HepG2 (cell line): ENCODE measurements at regions not wholly inside any gene's neighbourhood (a gene's known extent, or its start where the extent isn't known, plus 50 kb on each side); places are given as distances from the start of the nearest gene placed in this dataset.

Experiments used
- ATAC-seq: fragments of 200-7000 bp; cut with Tn5 transposase; 3 replicates; pipeline ENCODE4 v1.9.1; 2020; ENCODE audit warnings: mild to moderate bottlenecking, moderate library complexity
- BruUV-seq: library from RNA; stranded (reverse); fragments of 400-500 nt; replicated peaks from 2 replicates; lab custom pipeline; 2021; lab: Mats Ljungman, UMichigan
- CTCF ChIA-PET: fragments of 300-600 bp; formaldehyde crosslinking; extraction: SDS; loops from one replicate; lab custom pipeline; 2021; ENCODE audit warnings: low total read pairs, inconsistent platforms, low intra/inter-chr PET ratio; lab: Yijun Ruan, JAX
- POLR2A ChIA-PET: fragments of 350-600 bp; sonication (Branson Sonifier 250); formaldehyde crosslinking; loops from one replicate; lab custom pipeline; 2020; ENCODE audit warnings: antibody characterized with exemption, inconsistent platforms; lab: Yijun Ruan, JAX
- DNase-seq: peaks from one replicate; pipeline ENCODE4 v3.0.0-alpha.2; 2015; ENCODE audit warnings: low spot score
- FAIRE-seq: peaks from 3 replicates; lab custom pipeline; 2011; peaks lifted over from hg19 to GRCh38; lab: Jason Lieb, UNC
- H2AFZ ChIP-seq: one replicate; pipeline ENCODE4 v1.6.1; 2011; ENCODE audit warnings: low read length, inconsistent platforms
- H3K27ac ChIP-seq: fragments of 300-600 bp; 3 replicates; pipeline ENCODE4 v1.8.0; 2011; ENCODE audit warnings: mixed run types, mild to moderate bottlenecking, mixed read lengths, low read length, inconsistent platforms; ENCODE audit not compliant: insufficient read depth; ENCODE audit errors: extremely low read length
- H3K27me3 ChIP-seq, 2 experiments: fragments of 200-600 bp in 1 of 2; 2 replicates in 1 of 2; 3 replicates in 1 of 2; pipeline versions ENCODE4 v1.6.0 to v1.8.0; 2011; ENCODE audit warnings: low read length in 2 of 2, mild to moderate bottlenecking in 2 of 2, moderate library complexity in 2 of 2, inconsistent platforms in 1 of 2; ENCODE audit not compliant: insufficient read depth in 2 of 2, control insufficient read depth in 1 of 2
- H3K36me3 ChIP-seq, 2 experiments: fragments of 200-600 bp in 1 of 2; replicated peaks in 1 of 2; 2 replicates in 1 of 2; 3 replicates in 1 of 2; pipeline versions ENCODE4 v1.5.1 to v1.8.0; 2011; ENCODE audit warnings: low read length in 2 of 2, inconsistent platforms in 1 of 2; ENCODE audit not compliant: insufficient read depth in 2 of 2, control insufficient read depth in 1 of 2
- H3K4me1 ChIP-seq: 2 replicates; pipeline ENCODE4 v1.5.1; 2012; ENCODE audit warnings: low read length, inconsistent platforms; ENCODE audit not compliant: insufficient read depth
- H3K4me2 ChIP-seq: 2 replicates; pipeline ENCODE4 v1.6.0; 2011; ENCODE audit warnings: low read depth, low read length, inconsistent platforms
- H3K4me3 ChIP-seq, 3 experiments: fragments of 200-600 bp in 1 of 3; sonication (generic), shearing (Covaris generic) in 1 of 3; replicated peaks in 1 of 3; 2 replicates each; pipeline ENCODE4 v1.5.1; 2011 to 2016; ENCODE audit warnings: low read length in 3 of 3, inconsistent platforms in 2 of 3, low read depth in 2 of 3, mild to moderate bottlenecking in 2 of 3, control low read depth in 1 of 3, mixed read lengths in 1 of 3; ENCODE audit not compliant: insufficient read depth in 1 of 3
- H3K79me2 ChIP-seq: one replicate; pipeline ENCODE4 v1.6.1; 2011; ENCODE audit warnings: low read length, inconsistent platforms; ENCODE audit not compliant: insufficient read depth
- H3K9ac ChIP-seq: 2 replicates; pipeline ENCODE4 v1.6.0; 2011; ENCODE audit warnings: mild to moderate bottlenecking, low read depth, low read length, inconsistent platforms; ENCODE audit not compliant: insufficient read depth
- H3K9me3 ChIP-seq: 2 replicates; pipeline ENCODE4 v1.5.1; 2012; ENCODE audit warnings: mild to moderate bottlenecking, low read length
- H4K20me1 ChIP-seq: 2 replicates; pipeline ENCODE4 v1.6.0; 2011; ENCODE audit warnings: inconsistent platforms, mild to moderate bottlenecking, low read length, moderate library complexity; ENCODE audit not compliant: insufficient read depth
- CBFB ChIP-seq: sonication (generic); formaldehyde crosslinking; IDR thresholded peaks from 2 replicates; pipeline ENCODE4 v1.4.0; 2020; ENCODE audit warnings: missing genetic modification reagents
- NBN ChIP-seq: fragments of 450-650 bp; conservative IDR thresholded peaks from 2 replicates; pipeline ENCODE4 v1.6.1; 2017
- PAF1 ChIP-seq: IDR thresholded peaks from 2 replicates; pipeline ENCODE4 v1.6.1; 2016; ENCODE audit warnings: missing genetic modification reagents, missing compliant biosample characterization
- SRSF9 ChIP-seq: fragments of 200-400 bp; formaldehyde crosslinking; IDR thresholded peaks from 2 replicates; pipeline ENCODE4 v1.6.1; 2018; ENCODE audit warnings: borderline replicate concordance, mild to moderate bottlenecking, low read depth, low read length; ENCODE audit not compliant: insufficient read depth, poor library complexity, severe bottlenecking
- U2AF2 ChIP-seq: fragments of 200-400 bp; formaldehyde crosslinking; IDR thresholded peaks from 2 replicates; pipeline ENCODE4 v1.6.1; 2017; ENCODE audit warnings: low read depth, mild to moderate bottlenecking, low read length
- XBP1 ChIP-seq: sonication (generic); formaldehyde crosslinking; IDR thresholded peaks from 2 replicates; pipeline ENCODE4 v1.5.0; 2020; ENCODE audit warnings: missing genetic modification reagents
- ZBTB7B ChIP-seq: sonication (generic); formaldehyde crosslinking; IDR thresholded peaks from 2 replicates; pipeline ENCODE4 v1.4.0; 2020; ENCODE audit warnings: missing genetic modification reagents
- ZFY ChIP-seq: sonication (generic); formaldehyde crosslinking; IDR thresholded peaks from 2 replicates; pipeline ENCODE4 v1.4.0; 2020; ENCODE audit warnings: missing genetic modification reagents
- ZNF547 ChIP-seq: sonication (generic); formaldehyde crosslinking; IDR thresholded peaks from 2 replicates; pipeline ENCODE4 v1.5.1; 2020; ENCODE audit warnings: mild to moderate bottlenecking, missing genetic modification reagents
- ZNF746 ChIP-seq: sonication (generic); formaldehyde crosslinking; IDR thresholded peaks from 2 replicates; pipeline ENCODE4 v1.8.0; 2022; ENCODE audit warnings: mild to moderate bottlenecking, missing genetic modification reagents
- ZNF747 ChIP-seq: sonication (generic); formaldehyde crosslinking; IDR thresholded peaks from 2 replicates; pipeline ENCODE4 v1.8.1; 2023; ENCODE audit warnings: missing genetic modification reagents, mild to moderate bottlenecking, borderline replicate concordance
- WGBS: methylation state at CpG from one replicate; pipeline ENCODE4 v1.1.6; 2017; ENCODE audit warnings: low lambda C conversion rate; 5-methylcytosine and 5-hydroxymethylcytosine counted together
- in situ Hi-C: cut with HindIII; loops from 2 replicates; pipeline ENCODE4 v1.10.0; 2017; ENCODE audit warnings: low pct_unique_long_range_greater_than_20kb; ENCODE audit not compliant: extremely low pct_ligation_motif_present
- intact Hi-C: fragments of 100-400 bp; cut with micrococcal nuclease; formaldehyde crosslinking; loops from one replicate; pipeline ENCODE4 v1.10.0; 2022; ENCODE audit not compliant: unreplicated experiment
- TF ChIP-seq, protein P1 (sequence below): sonication (generic); formaldehyde crosslinking; IDR thresholded peaks from 2 replicates; pipeline ENCODE4 v1.8.0; 2022; ENCODE audit warnings: missing genetic modification reagents, mild to moderate bottlenecking, inconsistent platforms, borderline replicate concordance
- TF ChIP-seq, protein P2 (sequence below): sonication (generic); formaldehyde crosslinking; conservative IDR thresholded peaks from 2 replicates; pipeline ENCODE4 v1.5.0; 2020; ENCODE audit warnings: missing genetic modification reagents
- TF ChIP-seq, protein P3 (sequence below): sonication (generic); formaldehyde crosslinking; IDR thresholded peaks from 2 replicates; pipeline ENCODE4 v1.8.1; 2023; ENCODE audit warnings: mild to moderate bottlenecking, moderate library complexity, missing genetic modification reagents
- TF ChIP-seq, protein P4 (sequence below): sonication (generic); formaldehyde crosslinking; IDR thresholded peaks from 2 replicates; pipeline ENCODE4 v1.4.0; 2020; ENCODE audit warnings: missing genetic modification reagents

DNA sequence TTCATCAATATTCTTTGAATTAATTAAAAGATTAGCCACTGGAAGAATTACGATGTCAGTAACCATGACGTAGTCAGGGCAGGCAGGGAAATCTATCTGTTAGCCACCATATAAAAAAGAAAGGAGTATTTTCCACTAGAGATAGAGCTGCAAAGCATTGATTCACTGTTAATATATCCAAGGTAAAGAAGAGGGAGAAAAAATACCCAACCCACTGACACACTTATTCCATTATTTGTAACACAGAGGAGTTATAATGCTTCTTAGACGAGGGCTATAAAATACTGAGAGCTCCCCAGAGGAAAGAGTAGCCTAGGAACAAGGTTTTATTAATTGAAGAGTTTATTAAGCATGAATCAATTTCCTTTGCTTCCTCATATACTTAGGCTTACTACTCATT, 382.2 kb upstream of the CDH6 start:
- ChIA-PET POLR2A (no interaction called here), CTCF (no interaction called here)
- no peak for FAIRE-seq
- intact Hi-C loops (no loop called here), in situ Hi-C loops (no loop called here)
- BruUV-seq = no TSS peak
- TF ChIP-seq U2AF2 (no peak), PAF1 (CRISPR knock-in tag) (no peak), NBN (no peak), SRSF9 (no peak), ZNF746 (CRISPR knock-in tag) (no peak), ZNF747 (CRISPR knock-in tag) (no peak), ZBTB7B (CRISPR knock-in tag) (no peak), ZFY (CRISPR knock-in tag) (no peak), XBP1 (CRISPR knock-in tag) (no peak), CBFB (CRISPR knock-in tag) (no peak), ZNF547 (CRISPR knock-in tag) (no peak)
- TF ChIP-seq, protein P1, sequence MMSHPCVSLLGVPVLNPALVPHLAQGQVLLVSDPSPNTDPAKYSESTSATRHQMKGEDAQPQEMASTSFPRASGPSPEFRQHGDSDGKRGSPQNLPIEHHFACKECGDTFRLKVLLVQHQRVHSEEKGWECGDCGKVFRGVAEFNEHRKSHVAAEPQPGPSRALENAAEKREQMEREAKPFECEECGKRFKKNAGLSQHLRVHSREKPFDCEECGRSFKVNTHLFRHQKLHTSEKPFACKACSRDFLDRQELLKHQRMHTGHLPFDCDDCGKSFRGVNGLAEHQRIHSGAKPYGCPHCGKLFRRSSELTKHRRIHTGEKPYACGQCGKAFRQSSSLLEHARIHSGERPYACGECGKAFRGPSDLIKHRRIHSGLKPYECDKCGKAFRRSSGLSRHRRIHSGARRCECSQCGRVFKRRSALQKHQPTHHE (CRISPR knock-in tag) = no peak
- TF ChIP-seq, protein P2, sequence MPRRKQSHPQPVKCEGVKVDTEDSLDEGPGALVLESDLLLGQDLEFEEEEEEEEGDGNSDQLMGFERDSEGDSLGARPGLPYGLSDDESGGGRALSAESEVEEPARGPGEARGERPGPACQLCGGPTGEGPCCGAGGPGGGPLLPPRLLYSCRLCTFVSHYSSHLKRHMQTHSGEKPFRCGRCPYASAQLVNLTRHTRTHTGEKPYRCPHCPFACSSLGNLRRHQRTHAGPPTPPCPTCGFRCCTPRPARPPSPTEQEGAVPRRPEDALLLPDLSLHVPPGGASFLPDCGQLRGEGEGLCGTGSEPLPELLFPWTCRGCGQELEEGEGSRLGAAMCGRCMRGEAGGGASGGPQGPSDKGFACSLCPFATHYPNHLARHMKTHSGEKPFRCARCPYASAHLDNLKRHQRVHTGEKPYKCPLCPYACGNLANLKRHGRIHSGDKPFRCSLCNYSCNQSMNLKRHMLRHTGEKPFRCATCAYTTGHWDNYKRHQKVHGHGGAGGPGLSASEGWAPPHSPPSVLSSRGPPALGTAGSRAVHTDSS = no peak
- TF ChIP-seq, protein P3, sequence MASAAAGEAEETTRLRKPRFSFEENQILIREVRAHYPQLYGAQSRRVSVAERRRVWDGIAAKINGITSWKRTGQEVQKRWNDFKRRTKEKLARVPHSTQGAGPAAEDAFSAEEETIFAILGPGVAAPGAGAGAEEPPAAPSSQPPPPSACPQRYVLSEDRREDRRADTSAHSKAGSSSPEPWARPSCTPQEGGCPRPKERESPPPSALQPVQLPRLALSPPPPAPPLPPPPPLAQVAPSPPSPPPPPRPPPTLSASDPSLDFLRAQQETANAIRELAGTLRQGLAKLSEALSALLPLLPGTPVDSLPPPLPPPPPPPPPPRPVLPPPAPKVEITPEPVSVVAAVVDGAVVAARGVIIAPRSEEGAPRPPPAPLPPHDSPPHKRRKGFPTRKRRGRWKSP = no peak
- TF ChIP-seq, protein P4, sequence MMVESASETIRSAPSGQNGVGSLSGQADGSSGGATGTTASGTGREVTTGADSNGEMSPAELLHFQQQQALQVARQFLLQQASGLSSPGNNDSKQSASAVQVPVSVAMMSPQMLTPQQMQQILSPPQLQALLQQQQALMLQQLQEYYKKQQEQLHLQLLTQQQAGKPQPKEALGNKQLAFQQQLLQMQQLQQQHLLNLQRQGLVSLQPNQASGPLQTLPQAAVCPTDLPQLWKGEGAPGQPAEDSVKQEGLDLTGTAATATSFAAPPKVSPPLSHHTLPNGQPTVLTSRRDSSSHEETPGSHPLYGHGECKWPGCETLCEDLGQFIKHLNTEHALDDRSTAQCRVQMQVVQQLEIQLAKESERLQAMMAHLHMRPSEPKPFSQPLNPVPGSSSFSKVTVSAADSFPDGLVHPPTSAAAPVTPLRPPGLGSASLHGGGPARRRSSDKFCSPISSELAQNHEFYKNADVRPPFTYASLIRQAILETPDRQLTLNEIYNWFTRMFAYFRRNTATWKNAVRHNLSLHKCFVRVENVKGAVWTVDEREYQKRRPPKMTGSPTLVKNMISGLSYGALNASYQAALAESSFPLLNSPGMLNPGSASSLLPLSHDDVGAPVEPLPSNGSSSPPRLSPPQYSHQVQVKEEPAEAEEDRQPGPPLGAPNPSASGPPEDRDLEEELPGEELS (CRISPR knock-in tag) = no peak
- H3K9me3 ChIP-seq = no peaks in the 10 kb centered on the region
- no peaks in the 10 kb centered on the region for H4K20me1 ChIP-seq
- no peak overlapping the region for H3K9ac ChIP-seq
- no peaks in the 10 kb centered on the region for H3K79me2 ChIP-seq
- H3K27me3 ChIP-seq = no peaks in the 10 kb centered on the region
- 3% methylated on average over 3 of the region's 3 CpGs for WGBS
- no peak overlapping the region for H3K4me3 ChIP-seq
- H2AFZ ChIP-seq = no peak overlapping the region
- no peaks in the 10 kb centered on the region for H3K36me3 ChIP-seq
- H3K27ac ChIP-seq = no peak overlapping the region
- no peak overlapping the region for H3K4me2 ChIP-seq
- no peak for ATAC-seq
- no peaks in the 10 kb centered on the region for H3K4me1 ChIP-seq
- no peak for DNase-seq
